K562 (cell line): ENCODE measurements at regions not wholly inside any gene's neighbourhood (a gene's known extent, or its start where the extent isn't known, plus 50 kb on each side); places are given as distances from the start of the nearest gene placed in this dataset.

Experiments
- ATAC-seq: fragments of 200-7000 bp; cut with Tn5 transposase; 3 replicates; pipeline ENCODE4 v1.9.1; 2020; ENCODE audit warnings: moderate library complexity
- BruUV-seq: library from RNA; stranded (reverse); fragments of 400-500 nt; replicated peaks from 2 replicates; lab custom pipeline; 2021; lab: Mats Ljungman, UMichigan
- CTCF ChIA-PET: fragments of 300-600 bp; formaldehyde crosslinking; extraction: SDS; loops from one replicate; lab custom pipeline; 2021; ENCODE audit warnings: low intra/inter-chr PET ratio; lab: Yijun Ruan, JAX
- POLR2A ChIA-PET: fragments of 300-600, 350-650 bp; sonication (Branson Sonifier 250); formaldehyde crosslinking; extraction: SDS; loops from one replicate; lab custom pipeline; 2021; ENCODE audit warnings: antibody characterized with exemption, inconsistent platforms; lab: Yijun Ruan, JAX
- DNase-seq, 4 experiments: peaks; one replicate each; pipeline versions ENCODE4 v3.0.0 to v3.0.0-alpha.2; 2011 to 2018; ENCODE audit warnings: low spot score in 3 of 4, mixed read lengths in 3 of 4; ENCODE audit errors: extremely low read depth in 1 of 4
- FAIRE-seq: peaks from 2 replicates; lab custom pipeline; 2011; peaks lifted over from hg19 to GRCh38; lab: Jason Lieb, UNC
- H2AFZ ChIP-seq: 2 replicates; pipeline ENCODE4 v1.6.0; 2011; ENCODE audit warnings: low read depth, low read length, control low read depth, inconsistent platforms
- H3K27ac ChIP-seq: fragments of 200-600 bp; 3 replicates; pipeline ENCODE4 v1.8.0; 2011; ENCODE audit warnings: low read depth, mild to moderate bottlenecking, control low read depth, inconsistent platforms, low read length, moderate library complexity, mixed read lengths; ENCODE audit errors: extremely low read depth
- H3K27me3 ChIP-seq, 2 experiments: fragments of 300-600 bp in 1 of 2; 2 replicates in 1 of 2; 3 replicates in 1 of 2; pipeline versions ENCODE4 v1.6.0 to v1.8.0; 2011; ENCODE audit warnings: inconsistent platforms in 2 of 2, low read length in 2 of 2, mild to moderate bottlenecking in 1 of 2, mixed read lengths in 1 of 2, moderate library complexity in 1 of 2; ENCODE audit not compliant: control insufficient read depth in 2 of 2, insufficient read depth in 2 of 2
- H3K36me3 ChIP-seq: fragments of 300-600 bp; 3 replicates; pipeline ENCODE4 v1.8.0; 2011; ENCODE audit warnings: mild to moderate bottlenecking, low read length, inconsistent platforms; ENCODE audit not compliant: control insufficient read depth, insufficient read depth
- H3K4me1 ChIP-seq, 2 experiments: fragments of 200-600 bp in 1 of 2; replicated peaks in 1 of 2; 2 replicates in 1 of 2; 3 replicates in 1 of 2; pipeline versions ENCODE4 v1.5.1 to v1.8.0; 2011; ENCODE audit warnings: inconsistent platforms in 2 of 2, low read length in 2 of 2, mild to moderate bottlenecking in 1 of 2, mixed read lengths in 1 of 2, moderate library complexity in 1 of 2; ENCODE audit not compliant: control insufficient read depth in 2 of 2, insufficient read depth in 2 of 2
- H3K4me2 ChIP-seq: 2 replicates; pipeline ENCODE4 v1.6.1; 2011; ENCODE audit warnings: low read length, control low read depth, inconsistent platforms, mixed read lengths; ENCODE audit not compliant: insufficient read depth
- H3K4me3 ChIP-seq: fragments of 200-600 bp; sonication (generic), shearing (Covaris generic); 2 replicates; pipeline ENCODE4 v1.5.1; 2016; ENCODE audit warnings: control low read depth, inconsistent platforms
- H3K79me2 ChIP-seq: fragments of 200-600 bp; 3 replicates; pipeline ENCODE4 v1.8.0; 2011; ENCODE audit warnings: low read length, inconsistent platforms; ENCODE audit not compliant: control insufficient read depth, insufficient read depth
- H3K9ac ChIP-seq, 2 experiments: 2 replicates each; pipeline versions ENCODE4 v1.6.0 to v1.6.1; 2011; ENCODE audit warnings: low read depth in 2 of 2, low read length in 2 of 2, control low read depth in 1 of 2, inconsistent platforms in 1 of 2, mild to moderate bottlenecking in 1 of 2, mixed read lengths in 1 of 2; ENCODE audit not compliant: insufficient read depth in 1 of 2
- H3K9me1 ChIP-seq: one replicate; pipeline ENCODE4 v1.6.0; 2011; ENCODE audit warnings: inconsistent platforms, mild to moderate bottlenecking, low read length, moderate library complexity; ENCODE audit not compliant: control insufficient read depth, insufficient read depth
- H3K9me3 ChIP-seq: replicated peaks from 2 replicates; pipeline ENCODE4 v1.5.1; 2011; ENCODE audit warnings: low read depth, low read length, inconsistent platforms; ENCODE audit not compliant: control insufficient read depth, insufficient read depth
- H4K20me1 ChIP-seq: replicated peaks from 2 replicates; pipeline ENCODE4 v1.6.1; 2011; ENCODE audit warnings: low read length, inconsistent platforms, mixed read lengths; ENCODE audit not compliant: control insufficient read depth, insufficient read depth
- ARNT ChIP-seq, 2 experiments: fragments of 450-650 bp; IDR thresholded peaks; 2 replicates each; pipeline ENCODE4 v1.6.1; 2016; ENCODE audit warnings: mild to moderate bottlenecking in 1 of 2
- BACH1 ChIP-seq: fragments of 200-800 bp; sonication (Bioruptor generic); IDR thresholded peaks from 2 replicates; pipeline ENCODE4 v1.6.1; 2016; ENCODE audit warnings: missing genetic modification characterization, missing compliant biosample characterization
- BRD4 ChIP-seq: fragments of 200-600 bp; sonication (generic); IDR thresholded peaks from 2 replicates; pipeline ENCODE4 v1.6.1; 2017; ENCODE audit warnings: inconsistent platforms
- ELF4 ChIP-seq: fragments of 450-650 bp; formaldehyde crosslinking; IDR thresholded peaks from 2 replicates; pipeline ENCODE4 v1.4.0; 2022; ENCODE audit warnings: missing genetic modification characterization
- EP300 ChIP-seq: IDR thresholded peaks from 2 replicates; pipeline ENCODE4 v1.6.1; 2012; ENCODE audit warnings: low read length, improper control_type of control experiment
- PURB ChIP-seq: sonication (generic); formaldehyde crosslinking; IDR thresholded peaks from 2 replicates; pipeline ENCODE4 v1.9.0; 2021; ENCODE audit warnings: low read depth, mild to moderate bottlenecking, missing genetic modification reagents
- RBM14 ChIP-seq: fragments of 200-400 bp; formaldehyde crosslinking; IDR thresholded peaks from 2 replicates; pipeline ENCODE4 v1.6.1; 2018; ENCODE audit warnings: low read depth, mild to moderate bottlenecking, low read length, moderate library complexity, borderline replicate concordance; ENCODE audit not compliant: insufficient read depth
- SRSF9 ChIP-seq: fragments of 200-400 bp; formaldehyde crosslinking; IDR thresholded peaks from 2 replicates; pipeline ENCODE4 v1.6.1; 2017; ENCODE audit warnings: low read depth, low read length, borderline replicate concordance
- STAT5A ChIP-seq: IDR thresholded peaks from 2 replicates; pipeline ENCODE4 v1.6.1; 2012; ENCODE audit warnings: low read length, inconsistent platforms, borderline replicate concordance
- TSC22D4 ChIP-seq: fragments of 450-650 bp; IDR thresholded peaks from 2 replicates; pipeline ENCODE4 v1.6.1; 2016; ENCODE audit warnings: missing genetic modification characterization, missing biosample characterization, control low read depth
- ZKSCAN1 ChIP-seq: fragments of 150-350 bp; IDR thresholded peaks from 2 replicates; pipeline ENCODE4 v1.6.1; 2016; ENCODE audit warnings: low read depth, low read length
- ZNF232 ChIP-seq: sonication (generic); formaldehyde crosslinking; IDR thresholded peaks from 2 replicates; pipeline ENCODE4 v1.8.0; 2022; ENCODE audit warnings: mild to moderate bottlenecking, missing genetic modification reagents
- ZNF431 ChIP-seq: sonication (generic); formaldehyde crosslinking; IDR thresholded peaks from 2 replicates; pipeline ENCODE4 v1.8.0; 2022; ENCODE audit warnings: mild to moderate bottlenecking, missing genetic modification reagents
- ZNF436 ChIP-seq: fragments of 250-450, 450-650 bp; sonication (Bioruptor Pico); formaldehyde crosslinking; IDR thresholded peaks from 2 replicates; pipeline ENCODE4 v1.7.0; 2020; ENCODE audit warnings: mild to moderate bottlenecking
- ZSCAN29 ChIP-seq: fragments of 450-650 bp; IDR thresholded peaks from 2 replicates; pipeline ENCODE4 v1.6.1; 2017
- WGBS: fragments of 100-300 bp; shearing (Covaris generic); methylation state at CpG from one replicate; pipeline ENCODE4 v1.1.6; 2016; ENCODE audit warnings: low coverage, mixed read lengths; ENCODE audit not compliant: insufficient coverage; ENCODE audit errors: missing lambda C conversion rate; 5-methylcytosine and 5-hydroxymethylcytosine counted together
- in situ Hi-C: fragments of 300-500 bp; cut with MboI; formaldehyde crosslinking; loops from 4 replicates; pipeline ENCODE4 v1.15.0; 2018; ENCODE audit warnings: inconsistent platforms, mixed read lengths
- intact Hi-C: fragments of 100-400 bp; cut with micrococcal nuclease; formaldehyde crosslinking; loops from 2 replicates; pipeline ENCODE4 v1.14.2; 2022
- TF ChIP-seq, protein P1 (sequence below): sonication (generic); IDR thresholded peaks from 2 replicates; pipeline ENCODE4 v1.6.1; 2016
- TF ChIP-seq, protein P2 (sequence below), 2 experiments: fragments of 450-650 bp in 1 of 2; sonication (generic) in 1 of 2; formaldehyde crosslinking in 1 of 2; IDR thresholded peaks in 1 of 2; conservative IDR thresholded peaks in 1 of 2; 2 replicates each; pipeline versions ENCODE4 v1.6.1 to v1.8.1; 2016 to 2023; ENCODE audit warnings: mild to moderate bottlenecking in 2 of 2, moderate library complexity in 2 of 2, inconsistent platforms in 1 of 2, missing genetic modification reagents in 1 of 2

DNA sequence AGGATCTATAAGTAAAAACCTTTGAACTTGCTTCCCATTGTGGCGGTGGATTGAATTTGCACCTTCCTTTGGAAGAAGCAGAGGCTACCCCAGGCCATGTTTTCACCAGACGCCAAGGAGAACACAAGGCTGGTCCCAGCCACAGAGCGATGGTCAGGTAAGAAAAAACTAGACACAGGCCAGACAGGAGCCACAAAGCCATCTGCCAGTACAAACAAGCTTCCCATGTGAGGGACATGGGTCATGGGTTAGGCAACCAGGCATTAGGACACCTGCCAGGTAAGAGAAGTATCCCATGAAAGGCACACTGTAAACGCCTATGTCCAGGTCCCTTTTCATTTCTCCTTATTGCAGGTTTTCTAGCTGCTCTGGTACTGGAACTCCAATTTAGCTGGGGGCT is 190.2 kb downstream of the KLF13 start:
- intact Hi-C loops (no loop called here), in situ Hi-C loops (no loop called here)
- no peak for FAIRE-seq
- ChIA-PET CTCF (no interaction called here), POLR2A (interaction anchor here (1.9 kb wide), 1 partner anchor 12 kb away, joined by 4 read pairs; no protein-coding TSS in a partner anchor)
- H3K9me3 ChIP-seq: no peaks in the 10 kb centered on the region
- H3K36me3 ChIP-seq: no peaks in the 10 kb centered on the region
- no peak for DNase-seq
- no TSS peak for BruUV-seq
- no peaks in the 10 kb centered on the region for H4K20me1 ChIP-seq
- no peak overlapping the region for H3K4me2 ChIP-seq
- 0 out of 2 replicates have a peak overlapping the region, but pooled peaks have one; percentile 58 for H2AFZ ChIP-seq
- no peak overlapping the region for H3K9ac ChIP-seq
- TF ChIP-seq PURB (no peak), RBM14 (no peak)
- peaks cover 0 to 4% of the 10 kb centered on the region in 2 experiments; a peak in 3 of 5 replicates for H3K4me1 ChIP-seq
- no peaks in the 10 kb centered on the region for H3K79me2 ChIP-seq
- 5% methylated on average over 4 of the region's 4 CpGs for WGBS
- no peaks in the 10 kb centered on the region for H3K9me1 ChIP-seq
- H3K27ac ChIP-seq: no peak overlapping the region
- H3K4me3 ChIP-seq: no peak overlapping the region
- peaks cover 0 to 8% of the 10 kb centered on the region in 2 experiments; a peak in 1 of 5 replicates for H3K27me3 ChIP-seq
- no peak for ATAC-seq

DNA sequence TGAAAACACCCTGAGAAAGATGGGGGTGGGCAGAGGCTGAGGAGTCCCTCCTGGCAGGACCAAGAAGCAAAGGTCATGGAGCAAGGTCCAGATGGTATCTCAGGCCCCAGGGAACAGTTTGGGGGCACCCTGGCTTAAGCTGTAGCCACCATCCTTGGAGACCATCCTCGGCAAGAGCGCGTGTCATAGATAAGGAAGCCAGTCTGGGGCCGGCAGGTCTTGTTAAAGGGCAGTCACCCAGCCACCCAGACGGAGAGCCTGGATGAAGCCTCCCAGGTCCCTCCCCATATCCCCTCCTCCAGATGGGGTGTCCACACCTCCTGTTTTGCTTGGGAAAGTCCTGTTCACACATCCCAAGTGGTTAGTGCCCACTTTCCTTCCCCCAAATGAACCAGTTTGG is 191.1 kb downstream of the KLF13 start:
- Histone ChIP-seq H3K79me2 (no peaks in the 10 kb centered on the region), H3K9me3 (no peaks in the 10 kb centered on the region), H3K27ac (no peak overlapping the region), H3K4me3 (no peak overlapping the region), H3K9ac (no peak overlapping the region), H3K27me3 (peaks cover 0 to 8% of the 10 kb centered on the region in 2 experiments; a peak in 1 of 5 replicates), H3K36me3 (no peaks in the 10 kb centered on the region), H2AFZ (no peak overlapping the region), H3K9me1 (no peaks in the 10 kb centered on the region), H3K4me2 (no peak overlapping the region), H3K4me1 (peaks cover 0 to 4% of the 10 kb centered on the region in 2 experiments; a peak in 3 of 5 replicates), H4K20me1 (no peaks in the 10 kb centered on the region)
- ChIA-PET POLR2A (interaction anchor here (1.9 kb wide), 1 partner anchor 11 kb away, joined by 4 read pairs; no protein-coding TSS in a partner anchor), CTCF (no interaction called here)
- ATAC-seq (no peak), FAIRE-seq (no peak), DNase-seq (no peak)
- WGBS: 0% methylated on average over 5 of the region's 5 CpGs
- BruUV-seq: no TSS peak
- in situ Hi-C loops: no loop called here
- intact Hi-C loops: no loop called here
- no peak for TF ChIP-seq ZSCAN29
- TF ChIP-seq ZKSCAN1: no peak
- TF ChIP-seq ELF4 (CRISPR knock-in tag): no peak
- no peak for TF ChIP-seq ARNT (IDR thresholded peaks at IDR 0.05)
- TF ChIP-seq, protein P1, sequence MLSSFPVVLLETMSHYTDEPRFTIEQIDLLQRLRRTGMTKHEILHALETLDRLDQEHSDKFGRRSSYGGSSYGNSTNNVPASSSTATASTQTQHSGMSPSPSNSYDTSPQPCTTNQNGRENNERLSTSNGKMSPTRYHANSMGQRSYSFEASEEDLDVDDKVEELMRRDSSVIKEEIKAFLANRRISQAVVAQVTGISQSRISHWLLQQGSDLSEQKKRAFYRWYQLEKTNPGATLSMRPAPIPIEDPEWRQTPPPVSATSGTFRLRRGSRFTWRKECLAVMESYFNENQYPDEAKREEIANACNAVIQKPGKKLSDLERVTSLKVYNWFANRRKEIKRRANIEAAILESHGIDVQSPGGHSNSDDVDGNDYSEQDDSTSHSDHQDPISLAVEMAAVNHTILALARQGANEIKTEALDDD: no peak
- no peak for TF ChIP-seq BACH1 (tag)
- TF ChIP-seq ZNF232 (CRISPR knock-in tag): no peak
- no peak for TF ChIP-seq TSC22D4
- TF ChIP-seq EP300: no peak
- no peak for TF ChIP-seq ZNF431 (CRISPR knock-in tag)
- TF ChIP-seq ZNF436 (CRISPR knock-in tag): no peak
- no peak for TF ChIP-seq STAT5A
- TF ChIP-seq, protein P2, sequence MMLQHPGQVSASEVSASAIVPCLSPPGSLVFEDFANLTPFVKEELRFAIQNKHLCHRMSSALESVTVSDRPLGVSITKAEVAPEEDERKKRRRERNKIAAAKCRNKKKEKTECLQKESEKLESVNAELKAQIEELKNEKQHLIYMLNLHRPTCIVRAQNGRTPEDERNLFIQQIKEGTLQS (IDR thresholded peaks at IDR 0.05): no peak
- TF ChIP-seq, protein P2 (CRISPR knock-in tag; conservative IDR thresholded peaks at IDR 0.05): no peak
- no peak for TF ChIP-seq SRSF9
- no peak for TF ChIP-seq BRD4
